ENCODE measurements at regions not wholly inside any gene's neighbourhood (a gene's known extent, or its start where the extent isn't known, plus 50 kb on each side); places are given as distances from the start of the nearest gene placed in this dataset.

- no peaks in the 10 kb centered on the region for H3K4me1 ChIP-seq (ENCODE audit: low read depth)
- H3K27me3 ChIP-seq: no peaks in the 10 kb centered on the region
- no peak overlapping the region for H3K4me3 ChIP-seq
- no peak for TF ChIP-seq CTCF (IDR thresholded peaks at IDR 0.05; ENCODE audit: low read depth, low read length)
- no peak for DNase-seq (ENCODE audit: low read depth in 1 of 2, low spot score in 1 of 2)
- H3K9me3 ChIP-seq (ENCODE audit: low read depth): no peaks in the 10 kb centered on the region
- no peaks in the 10 kb centered on the region for H3K36me3 ChIP-seq
- no peak overlapping the region for H3K27ac ChIP-seq
These were observed 85.3 kb downstream of the PLXNA1 start for GRCh38 chr3:127068111-127068810.

- no peak for DNase-seq (ENCODE audit: low read depth in 1 of 2, low spot score in 1 of 2)
- H3K4me3 ChIP-seq: no peak overlapping the region
- no peaks in the 10 kb centered on the region for H3K27me3 ChIP-seq
- H3K9me3 ChIP-seq (ENCODE audit: low read depth): no peaks in the 10 kb centered on the region
- no peak overlapping the region for H3K27ac ChIP-seq
- TF ChIP-seq CTCF (IDR thresholded peaks at IDR 0.05; ENCODE audit: low read depth, low read length): no peak
- no peaks in the 10 kb centered on the region for H3K4me1 ChIP-seq (ENCODE audit: low read depth)
- no peaks in the 10 kb centered on the region for H3K36me3 ChIP-seq
These were observed 86.0 kb downstream of the PLXNA1 start for GRCh38 chr3:127068871-127069270.

GRCh38 chr3:127069814-127070440 lies 87.0 kb downstream of the PLXNA1 start:
- Histone ChIP-seq H3K27me3 (no peaks in the 10 kb centered on the region), H3K27ac (no peak overlapping the region), H3K4me1 (ENCODE audit: low read depth) (no peaks in the 10 kb centered on the region), H3K9me3 (ENCODE audit: low read depth) (no peaks in the 10 kb centered on the region), H3K4me3 (no peak overlapping the region), H3K36me3 (no peaks in the 10 kb centered on the region)
- TF ChIP-seq CTCF (IDR thresholded peaks at IDR 0.05; ENCODE audit: low read depth, low read length): no peak
- DNase-seq (ENCODE audit: low read depth in 1 of 2, low spot score in 1 of 2): no peak

GRCh38 chr3:127070776-127071175 lies 87.9 kb downstream of the PLXNA1 start:
- no peak for TF ChIP-seq CTCF (IDR thresholded peaks at IDR 0.05; ENCODE audit: low read depth, low read length)
- H3K4me1 ChIP-seq (ENCODE audit: low read depth): no peaks in the 10 kb centered on the region
- H3K9me3 ChIP-seq (ENCODE audit: low read depth): no peaks in the 10 kb centered on the region
- no peak for DNase-seq (ENCODE audit: low read depth in 1 of 2, low spot score in 1 of 2)
- H3K36me3 ChIP-seq: no peaks in the 10 kb centered on the region
- no peaks in the 10 kb centered on the region for H3K27me3 ChIP-seq
- no peak overlapping the region for H3K27ac ChIP-seq
- H3K4me3 ChIP-seq: no peak overlapping the region

- H3K9me3 ChIP-seq (ENCODE audit: low read depth): no peaks in the 10 kb centered on the region
- no peak overlapping the region for H3K27ac ChIP-seq
- H3K27me3 ChIP-seq: no peaks in the 10 kb centered on the region
- H3K4me3 ChIP-seq: no peak overlapping the region
- no peaks in the 10 kb centered on the region for H3K36me3 ChIP-seq
- no peak for DNase-seq (ENCODE audit: low read depth in 1 of 2, low spot score in 1 of 2)
- TF ChIP-seq CTCF (IDR thresholded peaks at IDR 0.05; ENCODE audit: low read depth, low read length): no peak
- H3K4me1 ChIP-seq (ENCODE audit: low read depth): no peaks in the 10 kb centered on the region
These were observed 88.7 kb downstream of the PLXNA1 start for GRCh38 chr3:127071597-127072001.
